Middle frontal gyrus (tissue), 1 donor: ENCODE measurements at regions not wholly inside any gene's neighbourhood (a gene's known extent, or its start where the extent isn't known, plus 50 kb on each side); places are given as distances from the start of the nearest gene placed in this dataset.

Source experiments
- DNase-seq: peaks from one replicate; pipeline ENCODE4 v3.0.0-alpha.2; 2015; ENCODE audit warnings: low spot score; ENCODE audit errors: extremely low spot score

DNA sequence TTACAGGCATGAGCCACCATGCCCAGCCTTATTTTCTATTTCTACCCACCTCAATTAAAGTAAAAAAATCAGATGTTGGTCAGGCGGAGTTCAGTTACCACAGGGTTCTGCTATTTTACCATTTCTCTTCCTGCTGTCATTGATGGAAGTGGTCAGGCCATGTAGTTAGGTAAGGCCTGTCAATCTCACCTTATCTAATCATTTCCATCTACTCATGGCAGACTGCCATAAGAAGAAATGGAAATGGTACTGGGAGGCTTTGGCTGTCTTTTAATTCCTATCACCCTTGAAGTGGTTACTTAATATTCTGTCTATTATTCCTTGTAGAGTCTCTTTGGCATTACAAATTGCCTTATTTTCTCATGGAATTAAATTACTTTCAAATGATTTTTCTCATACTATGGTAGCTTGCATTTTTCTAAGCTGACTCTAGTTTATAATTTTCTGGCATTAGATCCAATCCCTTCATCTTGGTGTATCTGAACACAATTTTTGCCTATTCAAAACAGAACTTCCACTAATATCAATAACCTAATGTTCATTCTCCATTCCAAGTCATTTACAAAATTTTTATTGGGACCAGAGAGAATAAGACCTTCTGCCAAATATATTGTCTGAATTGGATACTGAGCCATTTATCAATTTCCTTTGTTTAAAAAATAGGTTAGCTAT, 198.7 kb downstream of the DACT1 start:
- DNase-seq = no peak

DNA sequence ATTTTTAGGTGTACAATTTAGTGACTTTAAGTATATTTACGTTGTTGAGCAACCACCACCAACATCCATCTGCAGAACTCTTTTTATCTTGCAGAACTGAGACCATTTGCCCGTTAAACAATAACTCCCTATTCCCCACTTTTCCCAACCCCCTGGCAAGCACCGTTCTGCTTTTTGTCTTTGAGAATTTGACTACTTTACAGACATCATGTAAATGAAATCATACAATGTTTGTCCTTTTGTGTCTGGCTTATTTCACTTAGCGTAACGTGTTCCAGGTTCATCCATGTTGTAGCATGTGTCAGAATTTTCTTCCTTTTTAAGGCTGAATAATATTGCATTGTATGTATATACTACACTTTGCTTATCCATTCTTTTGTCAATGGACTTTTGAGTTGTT, 201.5 kb downstream of the DACT1 start:
- no peak for DNase-seq

DNA sequence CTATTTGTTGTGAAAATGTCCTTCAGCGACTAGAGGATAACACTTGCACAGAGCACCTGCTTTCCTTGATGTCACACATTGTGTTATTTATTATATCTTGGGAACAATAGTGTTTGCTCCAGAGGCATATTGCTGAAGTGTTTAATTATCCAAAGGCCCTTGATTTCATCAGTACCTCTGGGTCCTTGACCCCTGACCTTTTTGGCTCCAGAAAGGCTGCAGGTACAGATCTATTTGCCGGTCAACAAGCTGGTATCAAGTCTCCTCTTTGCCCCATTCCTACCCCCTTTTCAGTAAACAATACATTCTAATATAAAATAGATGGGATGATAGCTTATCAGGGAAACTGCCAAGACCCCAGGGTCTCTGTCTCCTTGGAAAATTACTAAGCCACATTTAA, 206.8 kb downstream of the DACT1 start:
- no peak for DNase-seq

DNA sequence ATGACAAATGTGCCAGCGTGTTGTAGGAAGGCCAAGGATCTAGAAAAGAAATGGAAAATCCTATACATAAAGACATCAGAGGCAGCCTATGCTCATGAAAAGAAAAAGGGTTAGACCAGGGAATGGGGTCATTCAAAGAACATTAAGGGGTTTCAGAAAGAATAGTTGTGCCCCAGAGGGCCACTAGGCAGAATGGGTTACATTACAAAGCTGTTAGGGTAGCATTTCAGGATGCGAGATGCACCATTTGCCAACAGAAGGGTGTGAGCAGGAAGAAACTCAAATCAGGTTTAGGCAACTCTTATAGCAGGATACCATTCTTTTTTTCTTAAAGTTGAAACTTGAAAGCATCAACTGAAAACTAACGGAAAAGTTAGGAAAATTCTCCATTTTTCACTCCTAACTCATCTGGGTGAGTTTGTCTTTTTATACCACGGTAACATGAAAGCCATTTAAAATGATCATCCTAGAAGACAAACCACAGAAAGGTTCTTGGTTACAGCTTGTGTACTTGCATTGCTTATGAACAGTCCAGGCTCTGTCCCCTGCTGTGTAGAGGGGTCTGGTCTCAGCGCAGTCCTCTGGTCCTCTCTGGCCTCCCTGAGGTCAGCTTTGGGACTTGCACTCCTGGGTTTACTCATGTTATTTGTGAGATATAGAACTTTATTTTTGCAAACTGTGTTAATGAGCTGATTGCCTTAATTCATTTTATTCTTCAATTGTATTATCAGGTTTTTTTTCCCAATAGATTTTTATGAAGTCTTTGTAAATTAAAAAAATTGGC, 209.1 kb downstream of the DACT1 start:
- DNase-seq = no peak

DNA sequence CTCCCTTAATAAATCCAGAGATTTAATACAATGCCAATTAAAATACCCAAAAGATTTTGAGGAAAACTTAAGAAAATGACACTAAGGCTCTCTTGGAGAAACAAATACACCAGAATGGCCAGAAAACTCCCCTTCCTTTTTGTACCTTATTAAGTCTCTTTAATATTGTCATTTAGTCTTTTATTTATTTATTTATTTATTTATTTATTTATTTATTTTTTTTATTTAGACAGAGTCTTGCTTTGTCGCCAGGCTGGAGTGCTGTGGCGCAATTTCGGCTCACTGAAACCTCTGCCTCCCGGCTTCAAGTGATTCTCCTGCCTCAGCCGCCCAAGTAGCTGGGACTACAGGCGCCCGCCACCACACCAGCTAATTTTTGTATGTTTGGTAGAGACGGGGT, 210.6 kb downstream of the DACT1 start:
- no peak for DNase-seq

DNA sequence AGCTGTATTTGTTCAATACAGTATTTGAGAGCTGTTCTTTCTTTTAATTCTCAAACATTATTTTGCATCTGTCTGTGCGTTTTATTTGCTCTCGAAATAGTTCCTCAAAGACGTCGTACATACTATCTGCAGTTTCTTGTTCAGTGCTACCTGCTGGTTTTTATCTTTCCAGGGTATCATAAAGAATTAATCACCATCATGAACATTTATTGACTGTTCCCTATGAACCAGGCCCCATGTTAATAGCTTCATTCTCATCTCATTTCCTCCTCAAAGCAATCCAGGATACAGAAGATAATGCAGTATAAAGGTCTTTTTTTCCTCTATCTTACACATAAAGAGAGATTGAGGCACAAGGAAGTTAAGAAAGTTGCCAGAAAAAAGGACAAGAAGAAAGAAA, 211.8 kb downstream of the DACT1 start:
- DNase-seq = no peak

DNA sequence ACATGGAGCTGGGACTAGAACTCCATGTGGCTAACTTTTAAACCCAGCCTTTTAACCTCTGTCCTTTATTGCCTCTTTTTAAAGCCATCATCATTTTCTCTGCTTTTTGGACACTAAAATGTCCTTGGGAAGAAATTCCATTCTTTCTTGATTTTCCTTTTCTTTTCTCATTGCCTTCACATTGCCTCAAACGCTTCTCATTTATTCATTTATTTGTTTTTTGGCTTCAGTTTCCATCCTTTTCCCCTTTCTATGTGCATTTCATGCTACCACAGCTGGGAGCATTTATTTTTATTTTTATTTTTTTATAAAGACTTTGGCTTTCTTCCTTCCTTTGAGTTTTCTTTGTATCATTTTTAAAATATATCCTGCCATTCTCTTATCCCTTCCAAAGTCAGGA, 212.2 kb downstream of the DACT1 start:
- no peak for DNase-seq

DNA sequence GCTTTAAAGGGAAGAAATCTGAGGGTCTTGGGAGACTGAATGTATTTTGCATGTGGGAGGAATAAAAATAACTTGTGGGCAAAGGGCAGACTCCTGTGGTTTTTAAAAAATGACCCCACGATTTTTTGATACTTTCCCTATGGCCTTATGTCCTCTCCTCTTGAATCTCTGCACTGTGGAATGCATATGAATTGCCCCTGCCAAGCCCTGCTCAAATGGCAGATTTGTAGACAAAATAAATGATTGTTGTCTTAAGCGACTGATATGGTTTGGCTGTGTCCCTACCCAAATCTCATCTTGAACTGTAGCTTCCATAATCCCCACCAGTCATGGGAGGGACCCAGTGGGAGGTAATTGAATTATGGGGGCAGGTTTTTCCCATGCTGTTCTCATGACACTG, 223.8 kb downstream of the DACT1 start:
- no peak for DNase-seq

DNA sequence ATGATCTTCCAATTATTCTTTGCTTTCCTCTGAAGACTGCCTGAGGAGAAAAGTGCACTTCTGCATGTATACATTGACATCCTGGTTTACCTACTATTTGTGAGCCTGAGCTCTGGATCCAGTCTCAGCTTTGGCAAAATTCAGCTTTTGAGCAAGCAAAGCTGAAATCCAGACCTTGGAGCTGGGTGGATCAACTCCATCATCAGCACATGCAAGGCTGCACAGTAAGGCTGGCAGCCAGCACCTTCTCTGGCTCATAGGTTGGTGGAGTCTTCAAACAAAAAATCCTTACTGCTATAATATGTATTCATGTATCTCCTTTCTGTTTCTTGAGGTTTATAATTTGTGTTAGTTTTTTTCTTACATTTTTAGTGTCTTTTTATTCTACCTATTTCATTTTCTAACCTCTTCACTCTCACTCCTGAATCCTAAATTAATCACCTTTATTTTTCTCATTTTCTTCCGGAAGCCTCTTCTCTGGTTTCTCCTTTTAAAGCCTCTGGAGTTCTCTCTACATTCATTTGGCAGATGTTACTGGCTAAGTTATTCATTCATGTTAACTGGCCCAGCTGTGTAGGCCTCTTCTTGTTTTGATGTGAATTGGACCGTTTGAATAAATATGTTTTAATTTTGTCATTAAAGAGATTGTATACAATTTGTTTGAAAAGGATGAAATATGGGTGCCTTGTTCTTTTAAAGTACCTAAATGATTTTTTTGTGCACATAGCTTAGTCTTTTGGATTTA, 224.8 kb downstream of the DACT1 start:
- no peak for DNase-seq

DNA sequence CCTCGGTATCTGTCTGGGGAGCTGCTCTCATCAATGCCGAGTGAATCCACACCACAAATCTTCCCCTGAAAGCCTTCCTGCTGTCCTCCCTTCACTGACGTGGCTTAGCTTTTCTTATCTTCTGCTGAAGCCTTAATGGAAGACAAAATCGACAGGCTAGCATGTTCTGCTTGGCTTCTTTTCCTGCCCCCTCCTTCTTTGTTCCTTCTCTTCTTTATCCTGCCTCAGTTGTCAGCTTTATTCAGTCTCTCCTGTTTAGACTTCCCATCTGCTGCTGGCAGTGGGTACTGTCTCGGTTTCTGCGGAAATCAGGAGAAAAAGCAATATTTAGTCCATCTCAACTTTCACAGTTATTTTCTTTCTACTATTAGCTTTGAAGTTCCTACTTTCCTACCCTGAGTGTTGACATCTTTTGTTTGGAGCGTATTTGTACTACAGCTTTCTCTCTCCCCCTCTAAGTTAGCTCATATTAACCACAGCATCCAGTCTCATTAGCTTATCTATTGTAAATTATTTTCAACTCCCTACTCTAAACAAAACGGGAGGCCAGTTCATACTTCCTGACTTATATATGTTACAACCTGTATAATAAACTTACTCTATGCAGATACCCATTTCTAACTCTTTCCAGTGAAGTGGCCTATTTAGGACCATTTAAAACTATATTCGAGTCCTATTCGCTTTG, 226.0 kb downstream of the DACT1 start:
- no peak for DNase-seq

DNA sequence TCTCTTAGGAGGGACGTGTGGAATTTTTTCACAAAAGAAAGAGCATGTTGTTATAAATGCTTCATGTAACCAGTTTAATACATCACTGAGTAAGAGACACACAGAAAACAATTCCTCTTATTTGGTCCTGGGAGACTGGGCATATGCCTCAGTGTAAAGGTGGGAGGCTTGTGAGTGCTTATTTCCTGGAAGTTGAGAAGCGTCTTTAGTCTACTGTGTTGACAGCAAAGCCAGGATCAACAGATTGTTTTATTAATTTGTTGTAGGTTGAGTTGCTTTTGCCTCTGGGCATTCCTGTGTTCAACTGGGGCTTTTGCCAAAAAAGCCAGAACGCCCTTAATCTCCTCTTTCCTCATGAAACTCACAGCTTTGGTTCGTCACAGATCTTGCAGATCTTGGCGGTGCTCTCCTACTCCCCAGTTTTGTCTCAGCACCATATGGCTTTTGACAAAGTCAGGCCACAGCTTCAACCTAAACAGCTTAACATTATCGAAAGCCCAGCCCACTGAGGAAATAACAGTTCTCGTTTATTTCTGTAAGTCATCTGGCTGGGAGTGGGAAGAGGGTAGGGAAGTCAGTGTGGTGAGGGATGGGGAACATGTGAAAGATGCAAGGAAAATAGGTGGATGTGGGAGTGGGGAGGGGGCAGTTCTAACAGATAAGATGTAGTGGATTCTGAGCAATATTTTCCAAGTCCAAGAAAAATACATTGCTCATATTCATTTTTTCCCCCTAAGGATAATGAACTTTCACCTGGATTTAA, 227.2 kb downstream of the DACT1 start:
- DNase-seq = peak; percentile 53

DNA sequence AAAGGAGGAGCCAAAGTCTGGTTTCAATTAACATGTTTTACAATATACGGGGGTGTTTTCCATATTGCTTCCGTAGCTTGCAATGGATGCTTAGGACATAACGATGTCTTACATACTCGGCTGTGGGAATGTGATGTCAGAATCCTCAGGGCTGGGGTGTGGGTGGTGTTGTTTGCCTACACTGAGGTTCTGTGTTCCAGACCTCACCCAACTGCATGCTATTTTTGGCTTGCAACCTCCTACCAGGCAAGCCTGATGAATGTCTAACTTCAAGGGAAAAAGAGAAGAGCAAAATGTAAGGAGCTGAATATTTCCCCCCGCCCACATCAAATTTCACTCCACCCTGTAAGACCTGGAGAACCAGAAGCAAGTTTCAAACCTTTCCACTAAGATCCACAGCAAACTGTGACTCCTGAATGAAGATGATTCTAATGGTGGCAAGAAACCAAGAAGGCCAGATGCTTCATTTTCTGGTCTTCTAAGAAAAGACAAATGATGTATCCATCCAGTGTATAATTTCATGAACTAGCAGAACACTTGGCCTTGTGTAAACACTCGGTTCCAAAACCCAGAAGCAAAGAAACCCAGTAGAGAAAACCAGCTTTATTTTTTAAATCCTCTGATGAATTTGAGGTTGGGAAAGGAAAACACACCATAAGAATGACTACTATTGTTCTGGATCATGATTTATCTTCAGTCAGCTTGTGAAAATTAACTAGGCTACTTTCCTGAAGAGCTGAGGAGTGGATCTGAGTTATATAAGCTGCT, 227.9 kb downstream of the DACT1 start:
- DNase-seq = peak; percentile 44

DNA sequence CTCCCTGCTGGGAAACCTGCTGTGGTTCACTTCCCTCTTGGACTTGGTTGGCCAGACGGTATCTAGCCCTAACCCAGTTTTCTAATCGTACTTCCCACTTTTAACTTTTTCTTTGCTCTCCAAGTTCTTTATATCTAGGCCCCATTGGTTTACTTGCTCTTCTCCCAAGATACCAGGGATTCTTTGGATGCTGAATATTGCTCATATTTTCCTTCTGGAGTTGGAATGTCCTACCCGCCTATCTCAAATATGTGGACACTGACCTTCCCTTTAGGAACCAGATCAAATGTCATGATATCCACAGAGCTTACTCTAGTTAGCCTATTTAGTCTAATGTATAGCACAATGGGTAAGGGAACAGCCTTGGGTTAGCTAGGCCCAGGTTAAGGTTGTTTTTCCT, 228.6 kb downstream of the DACT1 start:
- no peak for DNase-seq

DNA sequence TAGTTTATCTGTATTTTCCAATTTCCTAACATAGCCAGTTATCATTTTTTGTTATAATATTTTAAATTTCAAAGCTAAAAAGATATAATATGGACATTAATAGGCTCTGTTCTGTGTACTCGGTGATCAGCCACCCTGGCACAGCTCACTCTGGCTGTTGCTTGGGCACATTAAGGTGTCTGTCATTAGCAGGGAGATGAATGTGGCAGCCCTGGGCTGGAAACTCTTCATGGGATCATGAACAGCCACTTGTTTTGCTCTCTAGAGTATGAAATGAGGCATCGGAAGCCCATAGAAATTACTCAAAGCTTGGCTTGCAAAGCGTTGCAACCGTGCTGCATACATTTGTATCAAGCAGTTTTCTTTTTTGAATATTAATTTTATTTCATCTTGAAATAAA, 233.2 kb downstream of the DACT1 start:
- DNase-seq = no peak

DNA sequence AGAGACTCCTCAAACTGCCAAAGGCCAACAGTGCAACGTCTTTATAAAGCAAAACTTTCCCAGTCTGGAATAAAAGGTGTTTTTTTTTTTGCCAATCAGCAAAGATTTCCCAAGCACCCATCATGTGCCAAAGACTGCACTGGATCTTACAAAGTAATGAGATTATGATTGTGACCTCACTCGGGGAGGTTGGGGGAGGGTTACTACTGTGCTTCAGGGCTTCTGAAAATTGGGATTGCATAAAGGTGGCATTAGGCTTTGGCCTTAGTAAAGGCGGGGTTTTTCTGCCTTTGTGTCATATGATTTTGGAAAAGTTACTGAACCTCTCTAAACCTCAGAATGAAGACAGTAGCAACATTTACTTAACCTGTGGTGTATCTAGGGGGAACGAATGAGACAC, 233.8 kb downstream of the DACT1 start:
- no peak for DNase-seq

DNA sequence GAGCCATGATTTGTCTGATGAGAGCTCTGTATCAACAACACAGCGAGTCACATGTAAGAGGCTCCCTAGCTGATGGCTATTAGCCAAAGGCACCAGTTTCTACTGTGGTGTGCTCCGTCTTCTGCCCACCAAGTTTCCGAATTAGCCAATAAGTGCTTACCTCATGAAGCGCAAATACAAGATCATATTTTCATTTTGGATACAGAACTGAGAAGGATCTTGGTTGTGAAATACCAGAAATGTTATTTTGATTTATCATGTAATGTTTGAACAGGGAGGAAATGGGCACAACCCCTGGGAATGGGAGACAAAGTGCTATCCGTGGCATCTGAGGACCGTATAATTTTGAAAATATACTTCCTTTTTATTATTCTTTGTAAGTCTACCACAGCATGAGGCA, 234.3 kb downstream of the DACT1 start:
- DNase-seq = no peak

DNA sequence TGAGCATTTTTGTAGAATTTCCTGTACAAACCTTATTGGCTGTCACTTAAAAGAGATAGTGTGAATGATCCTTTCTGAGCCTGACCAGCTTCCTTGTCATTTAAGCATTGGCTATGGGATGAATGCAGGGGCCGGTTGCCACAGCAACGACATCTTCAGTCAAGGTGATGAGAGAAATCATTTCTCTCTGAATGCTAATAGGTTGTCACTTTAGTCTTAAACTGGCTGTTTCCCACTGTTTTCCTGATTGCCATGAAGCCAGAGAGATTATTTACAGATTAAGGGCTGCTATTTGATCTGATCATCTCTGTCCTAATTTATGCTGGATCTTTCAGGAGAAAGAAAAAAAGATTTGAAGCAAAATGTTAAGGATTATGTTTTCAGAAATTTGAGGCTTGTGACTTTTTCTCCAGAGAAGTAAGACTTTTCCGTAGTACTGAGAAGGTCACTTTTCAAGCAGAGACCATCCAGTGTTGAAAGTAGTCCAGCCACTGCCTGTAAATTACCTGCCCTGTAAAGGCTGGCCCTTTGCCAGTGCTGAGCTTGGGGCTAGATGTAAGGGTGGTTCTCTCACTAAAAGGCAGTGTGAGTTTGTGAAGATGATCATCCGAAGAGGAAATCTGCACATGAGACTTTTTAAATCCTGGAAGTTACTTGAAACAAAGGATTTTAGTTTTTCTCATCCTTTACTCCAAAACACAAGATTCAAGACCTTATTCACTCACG, 235.6 kb downstream of the DACT1 start:
- no peak for DNase-seq

DNA sequence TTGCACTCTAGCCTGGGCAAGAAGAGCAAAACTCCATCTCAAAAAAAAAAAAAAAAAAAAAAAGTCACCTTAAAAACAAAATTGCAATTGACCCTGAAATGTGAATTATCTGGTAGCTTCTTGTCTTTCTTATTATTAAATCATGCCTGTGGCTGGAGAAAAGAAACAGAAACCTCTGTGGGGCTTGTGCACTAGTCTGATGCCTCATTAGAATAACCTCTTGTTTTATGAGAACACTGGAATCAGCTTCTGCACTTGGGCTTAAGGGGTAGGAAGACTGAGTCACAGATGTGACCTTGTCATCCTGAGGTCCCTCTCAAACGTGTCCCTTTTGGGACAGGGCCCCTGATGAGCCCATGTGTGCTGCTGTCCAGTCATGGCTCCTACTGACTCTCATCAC, 237.9 kb downstream of the DACT1 start:
- no peak for DNase-seq

DNA sequence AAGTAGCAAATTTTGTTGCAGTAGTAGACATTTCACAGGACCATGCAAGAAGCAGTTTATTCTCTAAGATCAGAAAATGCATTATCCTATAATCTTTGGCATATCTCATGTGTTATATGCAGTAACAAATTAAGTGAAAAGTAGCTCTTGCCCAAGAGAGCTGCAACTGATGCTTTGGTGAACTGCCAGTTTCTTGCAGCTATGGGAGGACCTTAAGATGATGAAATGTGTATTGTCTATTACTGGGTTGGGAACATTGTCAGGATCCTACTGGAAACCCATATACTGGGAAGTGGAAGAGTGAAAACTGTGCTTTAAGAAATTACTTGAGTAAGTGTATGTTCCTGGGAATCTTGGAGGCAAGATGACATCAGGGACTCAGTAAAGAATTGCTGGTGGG, 238.8 kb downstream of the DACT1 start:
- DNase-seq = no peak
